HEK293 (cell line): ENCODE measurements at regions not wholly inside any gene's neighbourhood (a gene's known extent, or its start where the extent isn't known, plus 50 kb on each side); places are given as distances from the start of the nearest gene placed in this dataset.

Experiments used
- SCRT1 ChIP-seq: fragments of 450-650 bp; formaldehyde crosslinking; IDR thresholded peaks from 2 replicates; pipeline ENCODE4 v1.5.1; 2016; ENCODE audit warnings: missing biosample characterization, missing genetic modification characterization, borderline replicate concordance
- ZFP41 ChIP-seq: fragments of 450-650 bp; formaldehyde crosslinking; IDR thresholded peaks from 2 replicates; pipeline ENCODE4 v1.5.1; 2016; ENCODE audit warnings: missing biosample characterization, missing genetic modification characterization, borderline replicate concordance
- ZNF114 ChIP-seq: fragments of 450-650 bp; formaldehyde crosslinking; IDR thresholded peaks from 2 replicates; pipeline ENCODE4 v1.5.0; 2017; ENCODE audit warnings: missing biosample characterization, missing genetic modification characterization
- ZNF146 ChIP-seq: fragments of 450-650 bp; formaldehyde crosslinking; IDR thresholded peaks from 2 replicates; pipeline ENCODE4 v1.5.1; 2016; ENCODE audit warnings: missing biosample characterization, missing genetic modification characterization
- ZNF549 ChIP-seq: fragments of 450-650 bp; IDR thresholded peaks from 2 replicates; pipeline ENCODE4 v1.5.1; 2018; ENCODE audit warnings: missing biosample characterization, missing genetic modification characterization, mild to moderate bottlenecking, inconsistent platforms, moderate library complexity
- ZNF623 ChIP-seq: fragments of 450-650 bp; formaldehyde crosslinking; IDR thresholded peaks from 2 replicates; pipeline ENCODE4 v1.5.1; 2016; ENCODE audit warnings: missing biosample characterization, missing genetic modification characterization
- ZNF76 ChIP-seq: fragments of 450-650 bp; formaldehyde crosslinking; IDR thresholded peaks from 2 replicates; pipeline ENCODE4; 2016; ENCODE audit warnings: low read depth, missing biosample characterization, missing genetic modification characterization, borderline replicate concordance
- ZSCAN30 ChIP-seq: fragments of 450-650 bp; IDR thresholded peaks from 2 replicates; pipeline ENCODE4 v1.5.1; 2018; ENCODE audit warnings: missing biosample characterization, mild to moderate bottlenecking, missing genetic modification characterization, moderate library complexity
- TF ChIP-seq, protein P1 (sequence below): fragments of 450-650 bp; formaldehyde crosslinking; IDR thresholded peaks from 2 replicates; pipeline ENCODE4 v1.5.1; 2016; ENCODE audit warnings: missing biosample characterization, missing genetic modification characterization
- TF ChIP-seq, protein P2 (sequence below): fragments of 450-650 bp; formaldehyde crosslinking; IDR thresholded peaks from 2 replicates; pipeline ENCODE4 v1.5.1; 2016; ENCODE audit warnings: missing biosample characterization, missing genetic modification characterization
- TF ChIP-seq, protein P3 (sequence below): fragments of 450-650 bp; formaldehyde crosslinking; IDR thresholded peaks from 2 replicates; pipeline ENCODE4 v1.5.1; 2016; ENCODE audit warnings: missing biosample characterization, missing genetic modification characterization
- TF ChIP-seq, protein P4 (sequence below): fragments of 450-650 bp; formaldehyde crosslinking; IDR thresholded peaks from 2 replicates; pipeline ENCODE4 v1.5.1; 2016; ENCODE audit warnings: missing biosample characterization, missing genetic modification characterization, low read depth

DNA sequence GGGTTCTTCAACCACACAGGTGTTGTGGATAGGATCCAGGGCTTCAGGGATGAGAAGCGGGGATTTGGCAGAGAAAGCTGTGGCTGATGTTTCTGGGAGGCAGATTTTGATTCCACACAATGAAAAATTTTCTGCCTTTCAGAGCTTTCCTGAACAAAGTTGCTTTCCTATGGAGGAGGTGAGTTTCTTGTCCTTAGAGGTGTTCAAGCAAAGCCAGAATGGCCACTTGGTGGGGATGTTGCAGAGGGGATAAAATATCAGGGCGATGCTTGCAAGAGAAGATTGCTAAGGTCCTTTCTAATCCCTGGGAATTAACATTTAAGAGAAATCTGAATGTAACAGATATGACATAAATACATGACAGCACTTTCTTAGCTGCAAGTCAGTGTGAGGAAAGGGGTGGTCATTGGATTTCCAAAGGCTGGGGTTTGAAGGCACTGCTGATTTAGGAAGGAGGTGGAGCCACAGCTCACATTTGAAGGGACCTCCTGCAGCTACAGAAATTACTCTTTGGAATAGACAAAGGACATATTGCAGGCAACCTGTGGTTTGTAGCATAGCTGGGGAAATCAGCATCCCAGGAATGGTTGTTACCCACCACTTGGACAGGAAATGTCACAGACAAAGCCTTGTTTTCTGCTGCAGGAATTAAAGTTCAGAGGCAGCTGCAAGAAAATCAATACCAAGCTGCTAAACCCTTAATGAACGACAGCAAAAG lies 271.1 kb upstream of the CHD6 start:
- TF ChIP-seq ZFP41 (tag by site-specific recombination) (no peak), ZNF114 (tag by site-specific recombination) (no peak), ZNF76 (tag by site-specific recombination) (no peak), ZNF549 (tag by site-specific recombination) (no peak), ZNF146 (no peak), ZNF623 (tag by site-specific recombination) (no peak), SCRT1 (tag by site-specific recombination) (no peak), ZSCAN30 (no peak)
- TF ChIP-seq, protein P1, sequence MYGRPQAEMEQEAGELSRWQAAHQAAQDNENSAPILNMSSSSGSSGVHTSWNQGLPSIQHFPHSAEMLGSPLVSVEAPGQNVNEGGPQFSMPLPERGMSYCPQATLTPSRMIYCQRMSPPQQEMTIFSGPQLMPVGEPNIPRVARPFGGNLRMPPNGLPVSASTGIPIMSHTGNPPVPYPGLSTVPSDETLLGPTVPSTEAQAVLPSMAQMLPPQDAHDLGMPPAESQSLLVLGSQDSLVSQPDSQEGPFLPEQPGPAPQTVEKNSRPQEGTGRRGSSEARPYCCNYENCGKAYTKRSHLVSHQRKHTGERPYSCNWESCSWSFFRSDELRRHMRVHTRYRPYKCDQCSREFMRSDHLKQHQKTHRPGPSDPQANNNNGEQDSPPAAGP = no peak
- TF ChIP-seq, protein P2, sequence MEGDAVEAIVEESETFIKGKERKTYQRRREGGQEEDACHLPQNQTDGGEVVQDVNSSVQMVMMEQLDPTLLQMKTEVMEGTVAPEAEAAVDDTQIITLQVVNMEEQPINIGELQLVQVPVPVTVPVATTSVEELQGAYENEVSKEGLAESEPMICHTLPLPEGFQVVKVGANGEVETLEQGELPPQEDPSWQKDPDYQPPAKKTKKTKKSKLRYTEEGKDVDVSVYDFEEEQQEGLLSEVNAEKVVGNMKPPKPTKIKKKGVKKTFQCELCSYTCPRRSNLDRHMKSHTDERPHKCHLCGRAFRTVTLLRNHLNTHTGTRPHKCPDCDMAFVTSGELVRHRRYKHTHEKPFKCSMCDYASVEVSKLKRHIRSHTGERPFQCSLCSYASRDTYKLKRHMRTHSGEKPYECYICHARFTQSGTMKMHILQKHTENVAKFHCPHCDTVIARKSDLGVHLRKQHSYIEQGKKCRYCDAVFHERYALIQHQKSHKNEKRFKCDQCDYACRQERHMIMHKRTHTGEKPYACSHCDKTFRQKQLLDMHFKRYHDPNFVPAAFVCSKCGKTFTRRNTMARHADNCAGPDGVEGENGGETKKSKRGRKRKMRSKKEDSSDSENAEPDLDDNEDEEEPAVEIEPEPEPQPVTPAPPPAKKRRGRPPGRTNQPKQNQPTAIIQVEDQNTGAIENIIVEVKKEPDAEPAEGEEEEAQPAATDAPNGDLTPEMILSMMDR (tag by site-specific recombination) = no peak
- TF ChIP-seq, protein P3, sequence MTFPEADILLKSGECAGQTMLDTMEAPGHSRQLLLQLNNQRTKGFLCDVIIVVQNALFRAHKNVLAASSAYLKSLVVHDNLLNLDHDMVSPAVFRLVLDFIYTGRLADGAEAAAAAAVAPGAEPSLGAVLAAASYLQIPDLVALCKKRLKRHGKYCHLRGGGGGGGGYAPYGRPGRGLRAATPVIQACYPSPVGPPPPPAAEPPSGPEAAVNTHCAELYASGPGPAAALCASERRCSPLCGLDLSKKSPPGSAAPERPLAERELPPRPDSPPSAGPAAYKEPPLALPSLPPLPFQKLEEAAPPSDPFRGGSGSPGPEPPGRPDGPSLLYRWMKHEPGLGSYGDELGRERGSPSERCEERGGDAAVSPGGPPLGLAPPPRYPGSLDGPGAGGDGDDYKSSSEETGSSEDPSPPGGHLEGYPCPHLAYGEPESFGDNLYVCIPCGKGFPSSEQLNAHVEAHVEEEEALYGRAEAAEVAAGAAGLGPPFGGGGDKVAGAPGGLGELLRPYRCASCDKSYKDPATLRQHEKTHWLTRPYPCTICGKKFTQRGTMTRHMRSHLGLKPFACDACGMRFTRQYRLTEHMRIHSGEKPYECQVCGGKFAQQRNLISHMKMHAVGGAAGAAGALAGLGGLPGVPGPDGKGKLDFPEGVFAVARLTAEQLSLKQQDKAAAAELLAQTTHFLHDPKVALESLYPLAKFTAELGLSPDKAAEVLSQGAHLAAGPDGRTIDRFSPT = no peak
- TF ChIP-seq, protein P4, sequence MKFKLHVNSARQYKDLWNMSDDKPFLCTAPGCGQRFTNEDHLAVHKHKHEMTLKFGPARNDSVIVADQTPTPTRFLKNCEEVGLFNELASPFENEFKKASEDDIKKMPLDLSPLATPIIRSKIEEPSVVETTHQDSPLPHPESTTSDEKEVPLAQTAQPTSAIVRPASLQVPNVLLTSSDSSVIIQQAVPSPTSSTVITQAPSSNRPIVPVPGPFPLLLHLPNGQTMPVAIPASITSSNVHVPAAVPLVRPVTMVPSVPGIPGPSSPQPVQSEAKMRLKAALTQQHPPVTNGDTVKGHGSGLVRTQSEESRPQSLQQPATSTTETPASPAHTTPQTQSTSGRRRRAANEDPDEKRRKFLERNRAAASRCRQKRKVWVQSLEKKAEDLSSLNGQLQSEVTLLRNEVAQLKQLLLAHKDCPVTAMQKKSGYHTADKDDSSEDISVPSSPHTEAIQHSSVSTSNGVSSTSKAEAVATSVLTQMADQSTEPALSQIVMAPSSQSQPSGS (tag by site-specific recombination) = no peak
